ENCODE measurements at regions not wholly inside any gene's neighbourhood (a gene's known extent, or its start where the extent isn't known, plus 50 kb on each side); places are given as distances from the start of the nearest gene placed in this dataset.

DNA sequence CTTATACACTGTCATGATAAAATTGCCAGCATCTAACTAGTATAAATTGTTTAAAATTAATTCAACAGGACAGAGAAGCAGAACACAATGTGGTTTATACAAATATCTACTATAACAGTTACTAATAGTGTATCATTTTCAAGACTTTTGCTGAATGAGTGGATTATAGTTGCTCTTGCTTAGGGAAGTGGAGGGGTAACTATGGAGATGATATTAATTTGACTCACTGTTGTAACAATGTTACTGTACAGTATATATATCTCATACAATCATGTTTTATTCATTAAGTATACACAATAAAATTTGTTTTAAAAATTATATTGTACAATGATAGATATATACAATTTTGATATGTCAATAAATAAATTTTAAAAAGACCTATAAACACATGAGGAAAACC lies 119.1 kb downstream of the ZPLD1 start:
- ATAC-seq: no peak
- Histone ChIP-seq H3K9me3 (replicated peaks; ENCODE audit: control insufficient read depth, insufficient read depth, low read length) (no peaks in the 10 kb centered on the region), H3K4me1 (ENCODE audit: control insufficient read depth, insufficient read depth, low read length) (no peaks in the 10 kb centered on the region), H4K20me1 (ENCODE audit: control insufficient read depth, insufficient read depth) (no peaks in the 10 kb centered on the region), H3K4me2 (ENCODE audit: control insufficient read depth, insufficient read depth) (no peak overlapping the region), H3K4me3 (no peak overlapping the region), H2AFZ (ENCODE audit: control insufficient read depth, low read depth, low read length) (no peak overlapping the region), H3K27me3 (replicated peaks in 1 of 2; ENCODE audit: control insufficient read depth in 2 of 2, insufficient read depth in 2 of 2, low read length in 1 of 2) (no peaks in the 10 kb centered on the region), H3K36me3 (ENCODE audit: control insufficient read depth in 2 of 2, insufficient read depth in 2 of 2, low read length in 1 of 2) (no peaks in the 10 kb centered on the region), H3K27ac (ENCODE audit: control insufficient read depth, insufficient read depth) (no peak overlapping the region), H3K9ac (ENCODE audit: control insufficient read depth, insufficient read depth, low read length) (no peak overlapping the region), H3K79me2 (ENCODE audit: control insufficient read depth, insufficient read depth, low read length) (no peaks in the 10 kb centered on the region)
- intact Hi-C loops (cut with micrococcal nuclease; ENCODE audit: unreplicated experiment) (no loop called here), in situ Hi-C loops (cut with MboI) (no loop called here)
- no peak for FAIRE-seq
- ChIA-PET RAD21 (ENCODE audit: unreplicated experiment) (no interaction called here), POLR2A (no interaction called here), CTCF (no interaction called here), SMC1A (ENCODE audit: uncharacterized antibody, unreplicated experiment) (no interaction called here)
- TF ChIP-seq HDAC6 (IDR thresholded peaks at IDR 0.05; ENCODE audit: unreplicated experiment) (no peak), NFYA (IDR thresholded peaks at IDR 0.05; ENCODE audit: borderline replicate concordance, low read depth, low read length) (no peak), MTA2 (IDR thresholded peaks at IDR 0.05; ENCODE audit: low read depth) (no peak), MEF2B (IDR thresholded peaks at IDR 0.05; ENCODE audit: partially characterized antibody, poor library complexity, severe bottlenecking) (no peak), TBL1XR1 (IDR thresholded peaks at IDR 0.05; ENCODE audit: low read depth, low read length) (no peak)
- BruUV-seq (replicated peaks): no TSS peak
- DNase-seq (ENCODE audit: low read depth, low spot score): no peak

GRCh38 chr3:102570511-102570910 lies 135.7 kb downstream of the ZPLD1 start:
- ChIA-PET POLR2A (no interaction called here), SMC1A (ENCODE audit: uncharacterized antibody, unreplicated experiment) (no interaction called here), CTCF (interaction anchor here (0.5 to 1.4 kb wide), 2 partner anchors 34 to 98 kb away, joined by 4 read pairs; no protein-coding TSS in a partner anchor), RAD21 (ENCODE audit: unreplicated experiment) (no interaction called here)
- Histone ChIP-seq H3K4me1 (ENCODE audit: control insufficient read depth, insufficient read depth, low read length) (no peaks in the 10 kb centered on the region), H3K9me3 (replicated peaks; ENCODE audit: control insufficient read depth, insufficient read depth, low read length) (no peaks in the 10 kb centered on the region), H3K4me2 (ENCODE audit: control insufficient read depth, insufficient read depth) (no peak overlapping the region), H3K36me3 (ENCODE audit: control insufficient read depth in 2 of 2, insufficient read depth in 2 of 2, low read length in 1 of 2) (no peaks in the 10 kb centered on the region), H4K20me1 (ENCODE audit: control insufficient read depth, insufficient read depth) (no peaks in the 10 kb centered on the region), H3K4me3 (no peak overlapping the region), H3K79me2 (ENCODE audit: control insufficient read depth, insufficient read depth, low read length) (no peaks in the 10 kb centered on the region), H3K27ac (ENCODE audit: control insufficient read depth, insufficient read depth) (no peak overlapping the region), H2AFZ (ENCODE audit: control insufficient read depth, low read depth, low read length) (no peak overlapping the region), H3K9ac (ENCODE audit: control insufficient read depth, insufficient read depth, low read length) (no peak overlapping the region), H3K27me3 (replicated peaks in 1 of 2; ENCODE audit: control insufficient read depth in 2 of 2, insufficient read depth in 2 of 2, low read length in 1 of 2) (no peaks in the 10 kb centered on the region)
- FAIRE-seq (no peak), DNase-seq (ENCODE audit: low read depth, low spot score) (no peak), ATAC-seq (no peak)
- in situ Hi-C loops (cut with MboI): no loop called here
- intact Hi-C loops (cut with micrococcal nuclease; ENCODE audit: unreplicated experiment): no loop called here
- TF ChIP-seq CREM (IDR thresholded peaks at IDR 0.05; ENCODE audit: low read depth) (no peak), FOS (IDR thresholded peaks at IDR 0.05; ENCODE audit: borderline replicate concordance, extremely low read depth, insufficient read length) (no peak), TCF7 (IDR thresholded peaks at IDR 0.05; ENCODE audit: borderline replicate concordance) (no peak), HDAC6 (IDR thresholded peaks at IDR 0.05; ENCODE audit: unreplicated experiment) (no peak), PRDM15 (CRISPR knock-in tag; IDR thresholded peaks at IDR 0.05) (no peak), SMC3 (IDR thresholded peaks at IDR 0.05; ENCODE audit: borderline replicate concordance, low read length) (no peak), E2F4 (IDR thresholded peaks at IDR 0.05; ENCODE audit: low read depth, low read length) (no peak), NFYB (IDR thresholded peaks at IDR 0.05; ENCODE audit: insufficient read depth, low read depth, low read length) (no peak)
- 0% methylated on average over 2 of the region's 2 CpGs for WGBS (ENCODE audit: insufficient coverage, insufficient replicate concordance, low lambda C conversion rate, missing lambda C conversion rate)
- BruUV-seq (replicated peaks): no TSS peak
